SK-N-SH treated with all-trans-retinoic acid at 6 μM for 48 hours (cell line): ENCODE measurements at regions not wholly inside any gene's neighbourhood (a gene's known extent, or its start where the extent isn't known, plus 50 kb on each side); places are given as distances from the start of the nearest gene placed in this dataset.

ENCODE experiments used
- ATAC-seq: fragments of 200-7000 bp; cut with Tn5 transposase; 3 replicates; pipeline ENCODE4 v1.9.1; 2020; ENCODE audit warnings: mild to moderate bottlenecking, moderate library complexity
- ARNTL ChIP-seq: fragments of 450-650 bp; formaldehyde crosslinking; IDR thresholded peaks from 2 replicates; pipeline ENCODE4 v1.5.0; 2020; ENCODE audit warnings: low read depth, mild to moderate bottlenecking, moderate library complexity, borderline replicate concordance
- BACH2 ChIP-seq: fragments of 250-450 bp; sonication (Bioruptor Pico); IDR thresholded peaks from 2 replicates; pipeline ENCODE4 v1.9.0; 2021; ENCODE audit warnings: mild to moderate bottlenecking, borderline replicate concordance
- CREB5 ChIP-seq: fragments of 250-450 bp; sonication (Bioruptor Pico); IDR thresholded peaks from 2 replicates; pipeline ENCODE4 v1.5.1; 2020; ENCODE audit warnings: low read depth, mild to moderate bottlenecking, moderate library complexity
- CSDC2 ChIP-seq: fragments of 250-450 bp; sonication (Bioruptor Pico); IDR thresholded peaks from 2 replicates; pipeline ENCODE4 v1.5.0; 2020; ENCODE audit warnings: mild to moderate bottlenecking, moderate library complexity
- CSRNP3 ChIP-seq: fragments of 250-450 bp; sonication (Bioruptor Pico); IDR thresholded peaks from 2 replicates; pipeline ENCODE4 v1.5.1; 2021; ENCODE audit warnings: mild to moderate bottlenecking, moderate library complexity
- ESRRG ChIP-seq: fragments of 250-450 bp; sonication (Bioruptor Pico); IDR thresholded peaks from 2 replicates; pipeline ENCODE4 v1.6.1; 2021; ENCODE audit warnings: mild to moderate bottlenecking
- GLIS3 ChIP-seq: fragments of 250-450 bp; sonication (Bioruptor Pico); IDR thresholded peaks from 2 replicates; pipeline ENCODE4 v1.5.0; 2020; ENCODE audit warnings: mild to moderate bottlenecking, moderate library complexity
- ISL1 ChIP-seq: fragments of 250-450 bp; sonication (Bioruptor Pico); IDR thresholded peaks from 2 replicates; pipeline ENCODE4 v2.1.2; 2022; ENCODE audit warnings: mild to moderate bottlenecking, moderate library complexity
- OSR1 ChIP-seq: fragments of 250-450 bp; sonication (Bioruptor Pico); IDR thresholded peaks from 2 replicates; pipeline ENCODE4 v1.8.0; 2022; ENCODE audit warnings: moderate library complexity, mild to moderate bottlenecking, inconsistent platforms
- PATZ1 ChIP-seq: fragments of 250-450 bp; sonication (Bioruptor Pico); IDR thresholded peaks from 2 replicates; pipeline ENCODE4 v1.8.0; 2020; ENCODE audit warnings: mild to moderate bottlenecking, moderate library complexity, borderline replicate concordance
- POU6F1 ChIP-seq: fragments of 250-450 bp; sonication (Bioruptor Pico); IDR thresholded peaks from 2 replicates; pipeline ENCODE4 v1.8.0; 2021; ENCODE audit warnings: low read depth, mild to moderate bottlenecking, moderate library complexity, borderline replicate concordance
- PPARA ChIP-seq: fragments of 250-450 bp; sonication (Bioruptor Pico); IDR thresholded peaks from 2 replicates; pipeline ENCODE4 v1.5.0; 2020; ENCODE audit warnings: mild to moderate bottlenecking, borderline replicate concordance
- RARB ChIP-seq: fragments of 250-450 bp; sonication (Bioruptor Pico); IDR thresholded peaks from 2 replicates; pipeline ENCODE4 v1.8.0; 2021; ENCODE audit warnings: mild to moderate bottlenecking, moderate library complexity
- SNAI2 ChIP-seq: fragments of 250-450 bp; sonication (Bioruptor Pico); IDR thresholded peaks from 2 replicates; pipeline ENCODE4 v1.5.0; 2020; ENCODE audit warnings: mild to moderate bottlenecking, moderate library complexity
- TCF4 ChIP-seq: fragments of 250-450 bp; sonication (Bioruptor Pico); IDR thresholded peaks from 2 replicates; pipeline ENCODE4 v1.8.0; 2021; ENCODE audit warnings: mild to moderate bottlenecking, moderate library complexity, borderline replicate concordance
- TOX ChIP-seq: fragments of 250-450 bp; sonication (Bioruptor Pico); IDR thresholded peaks from 2 replicates; pipeline ENCODE4 v1.8.0; 2021; ENCODE audit warnings: mild to moderate bottlenecking, moderate library complexity, borderline replicate concordance
- TSHZ2 ChIP-seq: fragments of 250-450 bp; sonication (Bioruptor Pico); IDR thresholded peaks from 2 replicates; pipeline ENCODE4 v1.5.0; 2020; ENCODE audit warnings: mild to moderate bottlenecking, moderate library complexity
- ZC3H10 ChIP-seq: fragments of 250-450 bp; sonication (Bioruptor Pico); IDR thresholded peaks from 2 replicates; pipeline ENCODE4 v1.5.1; 2021; ENCODE audit warnings: mild to moderate bottlenecking, moderate library complexity
- ZFP3 ChIP-seq: fragments of 250-450 bp; sonication (Bioruptor Pico); IDR thresholded peaks from 2 replicates; pipeline ENCODE4 v1.5.0; 2020; ENCODE audit warnings: mild to moderate bottlenecking, moderate library complexity
- ZFP30 ChIP-seq: fragments of 450-650 bp; formaldehyde crosslinking; IDR thresholded peaks from 2 replicates; pipeline ENCODE4 v1.5.0; 2022; ENCODE audit warnings: mild to moderate bottlenecking, moderate library complexity
- ZNF565 ChIP-seq: fragments of 450-650 bp; formaldehyde crosslinking; conservative IDR thresholded peaks from 2 replicates; pipeline ENCODE4 v1.5.0; 2020; ENCODE audit warnings: low read depth, mild to moderate bottlenecking, moderate library complexity
- ZNF70 ChIP-seq: fragments of 450-650 bp; formaldehyde crosslinking; IDR thresholded peaks from 2 replicates; pipeline ENCODE4 v1.5.0; 2020; ENCODE audit warnings: mild to moderate bottlenecking, moderate library complexity
- ZNF8 ChIP-seq: fragments of 450-650 bp; formaldehyde crosslinking; IDR thresholded peaks from 2 replicates; pipeline ENCODE4 v1.5.0; 2020; ENCODE audit warnings: mild to moderate bottlenecking, moderate library complexity

- no peak for TF ChIP-seq ZNF8 (CRISPR knock-in tag)
- TF ChIP-seq ZC3H10 (CRISPR knock-in tag) = no peak
- TF ChIP-seq, all 23 proteins: peak for 0
- no peak for ATAC-seq
Observed at GRCh38 chr10:89838044-89838615, 136.7 kb downstream of the KIF20B start.

GRCh38 chr10:89845541-89846280 lies 144.3 kb downstream of the KIF20B start:
- TF ChIP-seq ZC3H10 (CRISPR knock-in tag) (no peak), PPARA (CRISPR knock-in tag) (no peak)
- ATAC-seq = no peak

GRCh38 chr10:89846281-89846630 lies 144.9 kb downstream of the KIF20B start:
- TF ChIP-seq ZNF70 = no peak
- TF ChIP-seq TSHZ2 (CRISPR knock-in tag) = no peak
- no peak for TF ChIP-seq ARNTL (CRISPR knock-in tag)
- no peak for TF ChIP-seq ZNF8 (CRISPR knock-in tag)
- no peak for TF ChIP-seq CSDC2
- no peak for TF ChIP-seq TOX (CRISPR knock-in tag)
- TF ChIP-seq TCF4 (CRISPR knock-in tag) = no peak
- no peak for TF ChIP-seq GLIS3 (CRISPR knock-in tag)
- no peak for TF ChIP-seq ZFP30
- TF ChIP-seq ISL1 = no peak
- no peak for TF ChIP-seq POU6F1
- no peak for TF ChIP-seq ZFP3
- no peak for TF ChIP-seq RARB
- ATAC-seq = no peak

- no peak for ATAC-seq
- TF ChIP-seq CREB5 = no peak
- no peak for TF ChIP-seq POU6F1
- TF ChIP-seq ISL1 = no peak
- TF ChIP-seq TSHZ2 (CRISPR knock-in tag) = no peak
- no peak for TF ChIP-seq ZNF565
- TF ChIP-seq ZC3H10 (CRISPR knock-in tag) = no peak
- no peak for TF ChIP-seq ZFP30
- TF ChIP-seq PATZ1 = no peak
- no peak for TF ChIP-seq BACH2
- TF ChIP-seq CSDC2 = no peak
- TF ChIP-seq GLIS3 (CRISPR knock-in tag) = no peak
- no peak for TF ChIP-seq OSR1 (CRISPR knock-in tag)
- no peak for TF ChIP-seq ESRRG (CRISPR knock-in tag)
- no peak for TF ChIP-seq ZNF70
- no peak for TF ChIP-seq SNAI2 (CRISPR knock-in tag)
- no peak for TF ChIP-seq CSRNP3 (CRISPR knock-in tag)
Observed at GRCh38 chr10:89846786-89847185, 145.4 kb downstream of the KIF20B start.
